Stomach (tissue), 8 donors: ENCODE measurements at regions not wholly inside any gene's neighbourhood (a gene's known extent, or its start where the extent isn't known, plus 50 kb on each side); places are given as distances from the start of the nearest gene placed in this dataset.
A peak's percentile ranks its signal among the peaks of the same experiment; 100 is the strongest.

Experiments used
- DNase-seq, 2 donors: peaks; one replicate each; pipeline versions ENCODE4 v3.0.0 to v3.0.0-alpha.2; 2013 to 2019
- H3K27ac ChIP-seq, 5 donors: fragments of 200-600 bp in 4 of 5; sonication (generic) in 4 of 5; one replicate each; pipeline ENCODE4 v1.5.1; 2013 to 2019; ENCODE audit warnings: mild to moderate bottlenecking in 1 of 5, moderate library complexity in 1 of 5
- H3K27me3 ChIP-seq, 3 donors: fragments of 200-600 bp; sonication (generic); one replicate each; pipeline ENCODE4 v1.5.1; 2017 to 2019; ENCODE audit warnings: mixed run types in 1 of 3
- H3K36me3 ChIP-seq, 4 donors: fragments of 200-600 bp; sonication (generic); 1 replicate in 3 of 4; 2 replicates in 1 of 4; pipeline ENCODE4 v1.5.1; 2016 to 2019
- H3K4me1 ChIP-seq, 4 donors: fragments of 200-600 bp; sonication (generic); one replicate each; pipeline ENCODE4 v1.5.1; 2016 to 2019
- H3K4me3 ChIP-seq, 4 donors: fragments of 200-600 bp; sonication (generic) in 3 of 4; one replicate each; pipeline ENCODE4 v1.5.1; 2016 to 2019; ENCODE audit warnings: mild to moderate bottlenecking in 1 of 4
- H3K9me3 ChIP-seq, 4 donors: fragments of 200-600 bp; sonication (generic); one replicate each; pipeline ENCODE4 v1.5.1; 2016 to 2019
- CTCF ChIP-seq, 7 experiments: fragments of 450-650 bp in 4 of 7; fragments of 200-600 bp in 3 of 7; sonication (generic) in 3 of 7; IDR thresholded peaks; one replicate each; pipeline ENCODE4 v1.5.1; 2016 to 2019; ENCODE audit warnings: antibody characterized with exemption in 7 of 7, control low read depth in 2 of 7, mild to moderate bottlenecking in 1 of 7
- EP300 ChIP-seq: sonication (generic); formaldehyde crosslinking; IDR thresholded peaks from one replicate; pipeline ENCODE4 v1.6.1; 2017; ENCODE audit warnings: antibody characterized with exemption
- POLR2A ChIP-seq, 4 donors: fragments of 450-650 bp; IDR thresholded peaks; one replicate each; pipeline ENCODE4 v1.6.1; 2016; ENCODE audit warnings: antibody characterized with exemption in 4 of 4, control low read depth in 2 of 4, mild to moderate bottlenecking in 1 of 4, moderate library complexity in 1 of 4
- POLR2AphosphoS5 ChIP-seq, 3 donors: sonication (generic); formaldehyde crosslinking; IDR thresholded peaks; one replicate each; pipeline ENCODE4 v1.6.1; 2016; ENCODE audit warnings: antibody characterized with exemption in 3 of 3
- WGBS, 5 donors: extraction: QIAGEN DNeasy Blood & Tissue Kit in 3 of 5; methylation state at CpG; one replicate each; pipeline versions ENCODE4 v1.1.5 to v1.1.7; 2013 to 2018; 5-methylcytosine and 5-hydroxymethylcytosine counted together
- intact Hi-C: fragments of 100-400 bp; cut with DNase I; formaldehyde crosslinking; loops from one replicate; pipeline ENCODE4 v1.15.1; 2023; ENCODE audit warnings: low total_unique reads
- donor health status: healthy with polysubstance abuse.
- donor health status: Bipolar disorder and iron deficiency.
- donor health status: healthy.

GRCh38 chr5:125057912-125058826, 311.7 kb upstream of the ZNF608 start:
- no peaks in the 10 kb centered on the region for H3K36me3 ChIP-seq
- peaks cover 0 to 13% (median 4%) of the 10 kb centered on the region in 4 donors for H3K4me1 ChIP-seq
- H3K27ac ChIP-seq: no peak overlapping the region
- H3K4me3 ChIP-seq: no peak overlapping the region
- intact Hi-C loops: no loop called here
- H3K9me3 ChIP-seq: no peaks in the 10 kb centered on the region
- H3K27me3 ChIP-seq: no peaks in the 10 kb centered on the region
- 40 to 49% (median 47%) methylated on average over 9 of the region's 9 CpGs for WGBS, 5 donors
- no peak for TF ChIP-seq CTCF (IDR thresholded peaks at IDR 0.05)
- no peak for TF ChIP-seq EP300
- TF ChIP-seq POLR2A (IDR thresholded peaks at IDR 0.05): no peak
- TF ChIP-seq POLR2AphosphoS5 (IDR thresholded peaks at IDR 0.05): no peak
- peak in 1 of 2 donors; percentile 70 for DNase-seq

- Histone ChIP-seq H3K9me3 (no peaks in the 10 kb centered on the region), H3K4me1 (peaks cover 0 to 13% (median 4%) of the 10 kb centered on the region in 4 donors), H3K36me3 (no peaks in the 10 kb centered on the region), H3K4me3 (no peak overlapping the region), H3K27me3 (no peaks in the 10 kb centered on the region), H3K27ac (no peak overlapping the region)
- WGBS, 5 donors: 23 to 54% (median 41%) methylated on average over 4 of the region's 4 CpGs
- TF ChIP-seq EP300 (no peak), POLR2A (IDR thresholded peaks at IDR 0.05) (no peak)
- no peak for DNase-seq
- intact Hi-C loops: no loop called here
These were observed 313.0 kb upstream of the ZNF608 start for GRCh38 chr5:125059255-125060002.

- 96 to 98% (median 98%) methylated on average over 2 of the region's 2 CpGs for WGBS, 5 donors
These were observed 315.3 kb upstream of the ZNF608 start for GRCh38 chr5:125061726-125062125.

GRCh38 chr5:125064621-125065438, 318.4 kb upstream of the ZNF608 start:
- Histone ChIP-seq H3K27ac (no peak overlapping the region), H3K4me3 (no peak overlapping the region), H3K27me3 (no peaks in the 10 kb centered on the region), H3K9me3 (no peaks in the 10 kb centered on the region), H3K4me1 (no peaks in the 10 kb centered on the region), H3K36me3 (no peaks in the 10 kb centered on the region)
- 77 to 84% (median 79%) methylated on average over 8 of the region's 8 CpGs for WGBS, 5 donors
- intact Hi-C loops: no loop called here
- no peak for TF ChIP-seq CTCF (IDR thresholded peaks at IDR 0.05)
- peak in 1 of 2 donors; percentile 58 for DNase-seq

More at GRCh38 chr5:125061726-125062125, 315.3 kb upstream of the ZNF608 start:
- DNase-seq: no peak
- TF ChIP-seq POLR2A (IDR thresholded peaks at IDR 0.05) (no peak), CTCF (IDR thresholded peaks at IDR 0.05) (no peak), POLR2AphosphoS5 (IDR thresholded peaks at IDR 0.05) (no peak), EP300 (no peak)
- H3K4me3 ChIP-seq: no peak overlapping the region
- H3K27ac ChIP-seq: no peak overlapping the region
- intact Hi-C loops: no loop called here
- no peaks in the 10 kb centered on the region for H3K27me3 ChIP-seq
- H3K36me3 ChIP-seq: no peaks in the 10 kb centered on the region
- no peaks in the 10 kb centered on the region for H3K9me3 ChIP-seq
- peaks cover 0 to 13% (median 4%) of the 10 kb centered on the region in 4 donors for H3K4me1 ChIP-seq
